ENCODE measurements at regions not wholly inside any gene's neighbourhood (a gene's known extent, or its start where the extent isn't known, plus 50 kb on each side); places are given as distances from the start of the nearest gene placed in this dataset.

GRCh38 chr18:67241299-67241698 is 275.2 kb downstream of the DSEL start:
- ChIA-PET CTCF (no interaction called here), POLR2A (no interaction called here)
- ATAC-seq (no peak), DNase-seq (ENCODE audit: low spot score) (no peak)
- Mint-ChIP-seq H3K9me3 (0 out of 2 replicates have a peak, but pooled peaks cover 4% of the 10 kb centered on the region), H3K4me3 (no peak overlapping the region), H3K27ac (no peak overlapping the region), H3K27me3 (ENCODE audit: low read depth) (no peaks in the 10 kb centered on the region), H3K4me1 (peaks cover 2% of the 10 kb centered on the region; the same call in 1 of the 2 replicates), H3K36me3 (no peaks in the 10 kb centered on the region)
- TF ChIP-seq TCF7 (CRISPR knock-in tag; IDR thresholded peaks at IDR 0.05; ENCODE audit: low read depth) = no peak
- TF ChIP-seq EMX1 (CRISPR knock-in tag; IDR thresholded peaks at IDR 0.05) = no peak
- no peak for TF ChIP-seq NFATC4 (CRISPR knock-in tag; IDR thresholded peaks at IDR 0.05)
- no peak for TF ChIP-seq IRF1 (CRISPR knock-in tag; IDR thresholded peaks at IDR 0.05)
- TF ChIP-seq FOXK1 (CRISPR knock-in tag; IDR thresholded peaks at IDR 0.05) = no peak
- no peak for TF ChIP-seq ATF2 (CRISPR knock-in tag; IDR thresholded peaks at IDR 0.05; ENCODE audit: borderline replicate concordance, low read depth)
- no peak for TF ChIP-seq FOXJ3 (CRISPR knock-in tag; IDR thresholded peaks at IDR 0.05; ENCODE audit: borderline replicate concordance)
- no peak for TF ChIP-seq ZNF281 (CRISPR knock-in tag; IDR thresholded peaks at IDR 0.05)
- no peak for TF ChIP-seq GTF2I (CRISPR knock-in tag; conservative IDR thresholded peaks at IDR 0.05)
- no peak for TF ChIP-seq ZNF423 (CRISPR knock-in tag; IDR thresholded peaks at IDR 0.05)
- TF ChIP-seq ARID4B (CRISPR knock-in tag; IDR thresholded peaks at IDR 0.05; ENCODE audit: borderline replicate concordance) = no peak
- no peak for TF ChIP-seq AR (CRISPR knock-in tag; IDR thresholded peaks at IDR 0.05)
- TF ChIP-seq ZNF138 (CRISPR knock-in tag; conservative IDR thresholded peaks at IDR 0.05) = no peak
- TF ChIP-seq ZNF232 (CRISPR knock-in tag; IDR thresholded peaks at IDR 0.05) = no peak
- TF ChIP-seq CBFB (CRISPR knock-in tag; IDR thresholded peaks at IDR 0.05; ENCODE audit: low read depth) = no peak
- TF ChIP-seq E2F4 (CRISPR knock-in tag; IDR thresholded peaks at IDR 0.05; ENCODE audit: borderline replicate concordance, low read depth) = no peak
- TF ChIP-seq SMAD3 (CRISPR knock-in tag; IDR thresholded peaks at IDR 0.05; ENCODE audit: borderline replicate concordance) = no peak
- TF ChIP-seq KAT7 (CRISPR knock-in tag; IDR thresholded peaks at IDR 0.05; ENCODE audit: borderline replicate concordance) = no peak
- TF ChIP-seq HMGXB4 (CRISPR knock-in tag; IDR thresholded peaks at IDR 0.05) = no peak
- no peak for TF ChIP-seq CDX4 (CRISPR knock-in tag; IDR thresholded peaks at IDR 0.05; ENCODE audit: borderline replicate concordance)
